OCI-LY7 (cell line): ENCODE measurements at regions not wholly inside any gene's neighbourhood (a gene's known extent, or its start where the extent isn't known, plus 50 kb on each side); places are given as distances from the start of the nearest gene placed in this dataset.

Experiments used
- EZH2phosphoT487 ChIP-seq: fragments of 200-600 bp; sonication (generic); IDR thresholded peaks from 2 replicates; pipeline ENCODE4 v1.6.1; 2018; ENCODE audit warnings: low read depth, borderline replicate concordance, mild to moderate bottlenecking, mixed run types, antibody characterized with exemption, low read length, moderate library complexity, mixed read lengths
- TF ChIP-seq, protein P1 (sequence below): fragments of 200-600 bp; sonication (generic); conservative IDR thresholded peaks from 2 replicates; pipeline ENCODE4 v1.5.1; 2014; ENCODE audit warnings: mild to moderate bottlenecking, antibody characterized with exemption, low read length, moderate library complexity, mixed read lengths

DNA sequence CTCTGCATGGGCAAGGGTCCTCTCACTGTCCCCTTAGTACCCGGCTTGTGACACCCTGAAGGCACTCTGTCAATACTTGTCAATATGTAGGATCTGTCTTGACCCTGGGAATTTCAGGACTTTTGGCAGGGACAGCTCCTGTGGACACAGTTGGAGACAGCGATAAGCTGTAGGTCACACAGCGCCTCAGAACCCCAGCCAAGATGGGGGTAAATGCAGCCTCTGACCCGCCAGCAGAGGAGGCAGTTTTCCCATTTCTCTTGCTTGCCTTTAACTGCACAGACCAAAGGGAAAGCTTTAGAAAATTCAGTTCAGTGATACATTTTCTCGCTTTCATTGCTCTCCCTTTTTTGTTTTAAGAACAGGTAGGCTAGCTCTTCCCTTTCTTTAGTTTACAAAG is 54.8 kb upstream of the KLHL29 start:
- TF ChIP-seq, protein P1, sequence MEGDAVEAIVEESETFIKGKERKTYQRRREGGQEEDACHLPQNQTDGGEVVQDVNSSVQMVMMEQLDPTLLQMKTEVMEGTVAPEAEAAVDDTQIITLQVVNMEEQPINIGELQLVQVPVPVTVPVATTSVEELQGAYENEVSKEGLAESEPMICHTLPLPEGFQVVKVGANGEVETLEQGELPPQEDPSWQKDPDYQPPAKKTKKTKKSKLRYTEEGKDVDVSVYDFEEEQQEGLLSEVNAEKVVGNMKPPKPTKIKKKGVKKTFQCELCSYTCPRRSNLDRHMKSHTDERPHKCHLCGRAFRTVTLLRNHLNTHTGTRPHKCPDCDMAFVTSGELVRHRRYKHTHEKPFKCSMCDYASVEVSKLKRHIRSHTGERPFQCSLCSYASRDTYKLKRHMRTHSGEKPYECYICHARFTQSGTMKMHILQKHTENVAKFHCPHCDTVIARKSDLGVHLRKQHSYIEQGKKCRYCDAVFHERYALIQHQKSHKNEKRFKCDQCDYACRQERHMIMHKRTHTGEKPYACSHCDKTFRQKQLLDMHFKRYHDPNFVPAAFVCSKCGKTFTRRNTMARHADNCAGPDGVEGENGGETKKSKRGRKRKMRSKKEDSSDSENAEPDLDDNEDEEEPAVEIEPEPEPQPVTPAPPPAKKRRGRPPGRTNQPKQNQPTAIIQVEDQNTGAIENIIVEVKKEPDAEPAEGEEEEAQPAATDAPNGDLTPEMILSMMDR = peak; percentile 45
- TF ChIP-seq EZH2phosphoT487 = no peak
